Liver (tissue), 7 donors: ENCODE measurements at regions not wholly inside any gene's neighbourhood (a gene's known extent, or its start where the extent isn't known, plus 50 kb on each side); places are given as distances from the start of the nearest gene placed in this dataset.
"Not testable (repeated sequence)": the region's sequence is repeated elsewhere in the genome, so short reads cannot be mapped to it uniquely, and the experiment has no call there.

ENCODE experiments used
- DNase-seq: peaks from one replicate; pipeline ENCODE4 v3.0.0-alpha.2; 2017; ENCODE audit warnings: low spot score
- H3K27ac ChIP-seq, 2 donors: one replicate each; pipeline ENCODE4 v1.7.0; 2013; ENCODE audit warnings: inconsistent platforms in 2 of 2, low read length in 2 of 2, control low read depth in 1 of 2, low read depth in 1 of 2, mild to moderate bottlenecking in 1 of 2
- H3K27me3 ChIP-seq, 4 donors: one replicate each; pipeline versions ENCODE4 v1.6.1 to v1.7.0; 2013; ENCODE audit warnings: low read length in 3 of 4, inconsistent platforms in 1 of 4, mild to moderate bottlenecking in 1 of 4, moderate library complexity in 1 of 4; ENCODE audit not compliant: control insufficient read depth in 4 of 4, insufficient read depth in 4 of 4
- H3K36me3 ChIP-seq, 4 donors: one replicate each; pipeline versions ENCODE4 v1.6.1 to v1.7.0; 2013; ENCODE audit warnings: low read length in 3 of 4, mild to moderate bottlenecking in 3 of 4, low read depth in 1 of 4, moderate library complexity in 1 of 4; ENCODE audit not compliant: control insufficient read depth in 4 of 4, insufficient read depth in 3 of 4
- H3K4me1 ChIP-seq, 4 donors: one replicate each; pipeline versions ENCODE4 v1.6.1 to v1.7.0; 2013; ENCODE audit warnings: low read length in 3 of 4, mild to moderate bottlenecking in 3 of 4, moderate library complexity in 1 of 4; ENCODE audit not compliant: control insufficient read depth in 4 of 4, insufficient read depth in 4 of 4
- H3K4me3 ChIP-seq, 3 donors: one replicate each; pipeline versions ENCODE4 v1.6.1 to v1.7.0; 2013; ENCODE audit warnings: low read length in 3 of 3, control low read depth in 1 of 3, low read depth in 1 of 3, mild to moderate bottlenecking in 1 of 3
- H3K9ac ChIP-seq, 2 donors: one replicate each; pipeline ENCODE4 v1.7.0; 2013; ENCODE audit warnings: low read length in 2 of 2, mild to moderate bottlenecking in 2 of 2, moderate library complexity in 2 of 2, control low read depth in 1 of 2, low read depth in 1 of 2
- H3K9me3 ChIP-seq, 4 donors: one replicate each; pipeline versions ENCODE4 v1.6.1 to v1.7.0; 2013; ENCODE audit warnings: low read length in 3 of 4; ENCODE audit not compliant: control insufficient read depth in 4 of 4
- EGR1 ChIP-seq, 2 donors: IDR thresholded peaks; 2 replicates each; pipeline ENCODE4 v1.6.1; 2016 to 2018; ENCODE audit warnings: antibody characterized with exemption in 2 of 2, low read depth in 2 of 2
- FOXA1 ChIP-seq: IDR thresholded peaks from 2 replicates; pipeline ENCODE4 v1.6.1; 2016; ENCODE audit warnings: antibody characterized with exemption
- FOXA2 ChIP-seq: IDR thresholded peaks from 2 replicates; pipeline ENCODE4 v1.6.1; 2016; ENCODE audit warnings: antibody characterized with exemption
- GABPA ChIP-seq, 2 donors: IDR thresholded peaks in 1 of 2; conservative IDR thresholded peaks in 1 of 2; 2 replicates each; pipeline ENCODE4 v1.6.1; 2016; ENCODE audit warnings: antibody characterized with exemption in 2 of 2, mild to moderate bottlenecking in 1 of 2, moderate library complexity in 1 of 2
- HNF4A ChIP-seq, 2 donors: conservative IDR thresholded peaks; 2 replicates each; pipeline ENCODE4 v1.6.1; 2016; ENCODE audit warnings: antibody characterized with exemption in 2 of 2, mild to moderate bottlenecking in 2 of 2
- HNF4G ChIP-seq: IDR thresholded peaks from 2 replicates; pipeline ENCODE4 v1.6.1; 2016; ENCODE audit warnings: antibody characterized with exemption
- JUND ChIP-seq, 2 donors: IDR thresholded peaks; 2 replicates each; pipeline ENCODE4 v1.6.1; 2016; ENCODE audit warnings: antibody characterized with exemption in 2 of 2
- NR2F2 ChIP-seq: IDR thresholded peaks from 2 replicates; pipeline ENCODE4 v1.6.1; 2016; ENCODE audit warnings: antibody characterized with exemption
- RAD21 ChIP-seq, 2 donors: IDR thresholded peaks; 2 replicates each; pipeline ENCODE4 v1.6.1; 2016; ENCODE audit warnings: antibody characterized with exemption in 2 of 2, mild to moderate bottlenecking in 2 of 2
- RXRA ChIP-seq, 2 donors: IDR thresholded peaks; 2 replicates each; pipeline ENCODE4 v1.6.1; 2017 to 2018; ENCODE audit warnings: antibody characterized with exemption in 2 of 2, mild to moderate bottlenecking in 1 of 2
- SP1 ChIP-seq: IDR thresholded peaks from 2 replicates; pipeline ENCODE4 v1.6.1; 2018; ENCODE audit warnings: antibody characterized with exemption, mild to moderate bottlenecking
- TAF1 ChIP-seq: conservative IDR thresholded peaks from 2 replicates; pipeline ENCODE4 v1.6.1; 2016; ENCODE audit warnings: antibody characterized with exemption, mild to moderate bottlenecking
- YY1 ChIP-seq: IDR thresholded peaks from 2 replicates; pipeline ENCODE4 v1.6.1; 2016; ENCODE audit warnings: antibody characterized with exemption, mild to moderate bottlenecking
- WGBS: extraction: QIAGEN DNeasy Blood & Tissue Kit; methylation state at CpG from one replicate; pipeline ENCODE4 v1.1.7; 2013; 5-methylcytosine and 5-hydroxymethylcytosine counted together
- TF ChIP-seq, protein P1 (sequence below): IDR thresholded peaks from 2 replicates; pipeline ENCODE4 v1.6.1; 2016; ENCODE audit warnings: antibody characterized with exemption
- donor health status: healthy.
- donor health status: healthy.
- donor health status: healthy.
- donor health status: healthy.

DNA sequence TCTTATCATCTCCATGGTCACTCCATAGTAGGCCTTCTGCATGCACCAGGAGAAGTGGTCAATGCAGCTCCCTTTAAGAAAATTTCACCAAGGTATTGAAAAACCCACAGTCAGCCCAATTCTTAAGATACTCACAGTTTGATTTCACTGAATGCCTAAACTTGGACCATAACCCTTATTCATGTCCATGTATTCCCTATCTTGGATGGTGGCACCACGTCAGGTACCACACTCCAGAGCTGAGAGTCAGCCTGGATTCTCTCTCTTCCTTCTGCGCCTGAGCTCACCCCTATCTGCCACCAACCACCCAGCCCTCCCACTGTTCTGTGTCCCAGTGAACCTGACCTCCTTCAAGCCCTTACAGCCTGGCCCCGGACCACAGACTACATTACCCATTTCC lies 183.2 kb upstream of the NR2F2 start:
- H3K4me1 ChIP-seq, result no peaks in the 10 kb centered on the region
- no peak overlapping the region for H3K27ac ChIP-seq
- H3K9ac ChIP-seq, result no peak overlapping the region
- WGBS, result 93% methylated on average over 3 of the region's 3 CpGs
- no peak for TF ChIP-seq EGR1 (IDR thresholded peaks at IDR 0.05; ENCODE audit: low read depth in 2 of 2)
- no peak for TF ChIP-seq HNF4G
- TF ChIP-seq SP1, result no peak
- no peak for TF ChIP-seq FOXA2
- TF ChIP-seq FOXA1, result no peak
- no peak for DNase-seq
- H3K4me3 ChIP-seq, result no peak overlapping the region
- H3K27me3 ChIP-seq, result no peaks in the 10 kb centered on the region
- no peaks in the 10 kb centered on the region for H3K9me3 ChIP-seq
- H3K36me3 ChIP-seq, result no peaks in the 10 kb centered on the region

DNA sequence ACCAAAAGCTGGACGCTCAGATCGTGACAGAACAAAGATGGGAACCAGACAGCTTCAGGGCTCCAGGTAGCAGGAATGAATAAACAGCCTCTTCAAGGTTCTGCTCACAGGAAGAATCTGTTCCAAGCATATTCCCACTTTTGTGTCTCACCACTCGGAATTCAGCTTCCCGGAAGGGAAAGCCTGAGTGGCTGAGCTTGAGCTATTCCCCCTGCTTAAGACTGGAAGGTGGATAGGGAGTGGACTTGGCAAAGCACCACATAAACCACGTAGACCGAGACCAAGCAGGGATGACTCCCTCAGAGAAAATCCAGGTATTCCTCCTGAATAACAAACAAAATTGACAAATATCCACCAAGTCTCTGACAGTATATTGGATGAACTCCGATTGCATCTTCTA lies 180.2 kb upstream of the NR2F2 start:
- Histone ChIP-seq H3K36me3 (no peaks in the 10 kb centered on the region), H3K4me3 (no peak overlapping the region), H3K27ac (no peak overlapping the region), H3K9me3 (no peaks in the 10 kb centered on the region), H3K4me1 (no peaks in the 10 kb centered on the region), H3K27me3 (no peaks in the 10 kb centered on the region), H3K9ac (no peak overlapping the region)
- no peak for DNase-seq
- WGBS, result 91% methylated on average over 7 of the region's 7 CpGs
- TF ChIP-seq FOXA2, result no peak
- no peak for TF ChIP-seq YY1
- TF ChIP-seq HNF4A (conservative IDR thresholded peaks at IDR 0.05), result no peak
- TF ChIP-seq GABPA (IDR thresholded peaks at IDR 0.05 in 1 of 2, conservative IDR thresholded peaks at IDR 0.05 in 1 of 2), result no peak
- no peak for TF ChIP-seq SP1
- no peak for TF ChIP-seq TAF1
- no peak for TF ChIP-seq NR2F2
- no peak for TF ChIP-seq RXRA (IDR thresholded peaks at IDR 0.05)
- TF ChIP-seq, protein P1, sequence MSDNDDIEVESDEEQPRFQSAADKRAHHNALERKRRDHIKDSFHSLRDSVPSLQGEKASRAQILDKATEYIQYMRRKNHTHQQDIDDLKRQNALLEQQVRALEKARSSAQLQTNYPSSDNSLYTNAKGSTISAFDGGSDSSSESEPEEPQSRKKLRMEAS, result no peak

GRCh38 chr15:96151749-96152148 lies 178.8 kb upstream of the NR2F2 start:
- DNase-seq, H3K27ac ChIP-seq, H3K36me3 ChIP-seq, H3K27me3 ChIP-seq, H3K4me1 ChIP-seq, H3K9me3 ChIP-seq, H3K9ac ChIP-seq, H3K4me3 ChIP-seq: not testable (repeated sequence)
- WGBS, result 91% methylated on average over 8 of the region's 8 CpGs

DNA sequence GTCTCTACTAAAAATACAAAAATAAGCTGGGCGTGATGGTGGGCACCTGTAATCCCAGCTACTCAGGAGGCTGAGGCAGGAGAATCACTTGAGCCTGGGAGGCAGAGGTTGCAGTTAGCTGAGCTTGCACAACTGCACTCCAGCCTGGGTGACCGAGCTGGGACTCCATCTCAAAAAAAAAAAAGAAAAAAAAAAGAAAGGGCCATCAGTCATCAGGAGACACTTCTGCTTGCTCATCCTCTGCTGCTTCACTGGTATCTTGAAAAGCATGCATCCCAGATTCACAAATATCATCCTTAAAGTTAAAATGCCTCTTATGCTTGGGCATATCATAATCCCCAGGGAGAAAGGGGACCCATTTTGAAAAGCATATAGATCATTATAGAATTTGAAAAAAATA lies 176.6 kb upstream of the NR2F2 start:
- Histone ChIP-seq H3K9me3 (no peaks in the 10 kb centered on the region), H3K36me3 (no peaks in the 10 kb centered on the region), H3K27ac (no peak overlapping the region), H3K4me3 (no peak overlapping the region), H3K9ac (no peak overlapping the region), H3K4me1 (no peaks in the 10 kb centered on the region), H3K27me3 (no peaks in the 10 kb centered on the region)
- WGBS, result 93% methylated on average over 2 of the region's 2 CpGs
- DNase-seq, result no peak
- no peak for TF ChIP-seq SP1
- TF ChIP-seq FOXA2, result no peak
- TF ChIP-seq YY1, result no peak
- no peak for TF ChIP-seq EGR1 (IDR thresholded peaks at IDR 0.05; ENCODE audit: low read depth in 2 of 2)
- no peak for TF ChIP-seq RAD21 (IDR thresholded peaks at IDR 0.05)
- TF ChIP-seq JUND (IDR thresholded peaks at IDR 0.05), result no peak
- TF ChIP-seq, protein P1, result no peak
- TF ChIP-seq GABPA (IDR thresholded peaks at IDR 0.05 in 1 of 2, conservative IDR thresholded peaks at IDR 0.05 in 1 of 2), result no peak
- TF ChIP-seq TAF1, result no peak
